HEK293T (cell line): ENCODE measurements at regions not wholly inside any gene's neighbourhood (a gene's known extent, or its start where the extent isn't known, plus 50 kb on each side); places are given as distances from the start of the nearest gene placed in this dataset.

Source experiments
- BHLHE40 ChIP-seq: fragments of 450-650 bp; IDR thresholded peaks from 2 replicates; pipeline ENCODE4 v1.6.1; 2016; ENCODE audit warnings: mild to moderate bottlenecking, moderate library complexity, borderline replicate concordance
- CTBP1 ChIP-seq: fragments of 450-650 bp; IDR thresholded peaks from 2 replicates; pipeline ENCODE4 v1.6.1; 2016; ENCODE audit warnings: borderline replicate concordance
- ELF4 ChIP-seq: fragments of 450-650 bp; IDR thresholded peaks from 2 replicates; pipeline ENCODE4 v1.6.1; 2017; ENCODE audit warnings: antibody characterized with exemption
- FOXA1 ChIP-seq: fragments of 450-650 bp; IDR thresholded peaks from 2 replicates; pipeline ENCODE4 v1.6.1; 2016; ENCODE audit warnings: mild to moderate bottlenecking
- FOXK2 ChIP-seq: fragments of 450-650 bp; IDR thresholded peaks from 2 replicates; pipeline ENCODE4 v1.6.1; 2016; ENCODE audit warnings: mild to moderate bottlenecking
- FOXM1 ChIP-seq: fragments of 450-650 bp; IDR thresholded peaks from 2 replicates; pipeline ENCODE4 v1.6.1; 2017; ENCODE audit warnings: mild to moderate bottlenecking, borderline replicate concordance
- NFRKB ChIP-seq: fragments of 450-650 bp; IDR thresholded peaks from 2 replicates; pipeline ENCODE4 v1.6.1; 2016; ENCODE audit warnings: mild to moderate bottlenecking, moderate library complexity

DNA sequence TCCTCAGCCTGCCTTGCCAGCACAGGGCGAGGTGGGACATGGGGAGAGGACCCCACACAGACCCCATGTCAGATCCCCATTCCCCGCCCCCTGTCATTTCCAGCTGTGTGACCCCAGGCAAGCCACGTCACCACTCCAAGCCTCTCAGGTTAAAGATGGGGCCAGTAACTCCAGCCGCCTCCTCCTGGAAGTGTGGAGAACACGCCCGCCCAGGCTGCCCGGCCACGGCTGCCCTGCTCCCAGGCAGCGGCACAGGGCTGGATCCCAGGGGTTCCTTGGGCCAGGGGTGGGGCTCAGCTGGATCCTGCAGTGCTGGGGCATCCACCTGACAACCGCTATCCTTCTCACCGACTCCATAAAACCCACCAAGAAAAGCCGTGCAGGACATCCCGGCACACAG, 86.1 kb downstream of the PDGFA start:
- TF ChIP-seq FOXM1 (no peak), BHLHE40 (no peak), FOXK2 (no peak), ELF4 (no peak), FOXA1 (no peak), NFRKB (no peak), CTBP1 (no peak)
